T-helper 2 cell treated with Interferon-gamma antibody and Interleukin-4, amounts not matched to agents 5 μg/mL and 100 μg/mL, for 36 hours (primary cell): ENCODE measurements at regions not wholly inside any gene's neighbourhood (a gene's known extent, or its start where the extent isn't known, plus 50 kb on each side); places are given as distances from the start of the nearest gene placed in this dataset.

Experiments used
- DNase-seq: peaks from one replicate; pipeline ENCODE4 v3.0.0; 2021; ENCODE audit warnings: low spot score
- H3K27ac Mint-ChIP-seq: one replicate; pipeline ENCODE4 v1.8.0; 2021; ENCODE audit warnings: mild to moderate bottlenecking, mixed read lengths
- H3K27me3 Mint-ChIP-seq: one replicate; pipeline ENCODE4 v1.8.0; 2021; ENCODE audit warnings: low read depth, mixed read lengths
- H3K36me3 Mint-ChIP-seq: one replicate; pipeline ENCODE4 v1.8.0; 2021; ENCODE audit warnings: low read depth, mixed read lengths
- H3K4me1 Mint-ChIP-seq: one replicate; pipeline ENCODE4 v1.8.0; 2021; ENCODE audit warnings: low read depth, mixed read lengths
- H3K4me3 Mint-ChIP-seq: one replicate; pipeline ENCODE4 v1.8.0; 2022; ENCODE audit warnings: mild to moderate bottlenecking, moderate library complexity, mixed read lengths
- H3K9me3 Mint-ChIP-seq: one replicate; pipeline ENCODE4 v1.8.0; 2021; ENCODE audit warnings: mixed read lengths

GRCh38 chr19:32273483-32273882 is 71.9 kb upstream of the ZNF507 start:
- H3K27ac Mint-ChIP-seq, result no peak overlapping the region
- H3K9me3 Mint-ChIP-seq, result peaks cover 3% of the 10 kb centered on the region
- H3K27me3 Mint-ChIP-seq, result no peaks in the 10 kb centered on the region
- H3K4me1 Mint-ChIP-seq, result no peaks in the 10 kb centered on the region
- no peak overlapping the region for H3K4me3 Mint-ChIP-seq
- no peak for DNase-seq
- no peaks in the 10 kb centered on the region for H3K36me3 Mint-ChIP-seq

GRCh38 chr19:32287086-32287485 is 58.3 kb upstream of the ZNF507 start:
- no peak overlapping the region for H3K27ac Mint-ChIP-seq
- no peaks in the 10 kb centered on the region for H3K36me3 Mint-ChIP-seq
- DNase-seq, result no peak
- H3K9me3 Mint-ChIP-seq, result no peaks in the 10 kb centered on the region
- H3K4me1 Mint-ChIP-seq, result no peaks in the 10 kb centered on the region
- H3K4me3 Mint-ChIP-seq, result no peak overlapping the region
- peaks cover 2% of the 10 kb centered on the region for H3K27me3 Mint-ChIP-seq

- peaks cover 2% of the 10 kb centered on the region for H3K27me3 Mint-ChIP-seq
- H3K27ac Mint-ChIP-seq, result no peak overlapping the region
- no peaks in the 10 kb centered on the region for H3K9me3 Mint-ChIP-seq
- H3K36me3 Mint-ChIP-seq, result no peaks in the 10 kb centered on the region
- no peak overlapping the region for H3K4me3 Mint-ChIP-seq
- DNase-seq, result no peak
- no peaks in the 10 kb centered on the region for H3K4me1 Mint-ChIP-seq
Observed at GRCh38 chr19:32287811-32288227, 57.6 kb upstream of the ZNF507 start.

- DNase-seq, result no peak
- no peaks in the 10 kb centered on the region for H3K36me3 Mint-ChIP-seq
- no peaks in the 10 kb centered on the region for H3K9me3 Mint-ChIP-seq
- H3K4me3 Mint-ChIP-seq, result no peak overlapping the region
- H3K27me3 Mint-ChIP-seq, result peaks cover 2% of the 10 kb centered on the region
- no peaks in the 10 kb centered on the region for H3K4me1 Mint-ChIP-seq
- H3K27ac Mint-ChIP-seq, result no peak overlapping the region
Observed at GRCh38 chr19:32289566-32290210, 55.7 kb upstream of the ZNF507 start.

- DNase-seq, result no peak
- Mint-ChIP-seq H3K4me3 (no peak overlapping the region), H3K36me3 (no peaks in the 10 kb centered on the region), H3K9me3 (no peaks in the 10 kb centered on the region), H3K27me3 (peaks cover 2% of the 10 kb centered on the region), H3K27ac (no peak overlapping the region), H3K4me1 (no peaks in the 10 kb centered on the region)
Observed at GRCh38 chr19:32291876-32292275, 53.5 kb upstream of the ZNF507 start.

GRCh38 chr19:32294871-32295438 is 50.5 kb upstream of the ZNF507 start:
- H3K4me1 Mint-ChIP-seq, result no peaks in the 10 kb centered on the region
- no peak overlapping the region for H3K4me3 Mint-ChIP-seq

More at GRCh38 chr19:32294871-32295438, 50.5 kb upstream of the ZNF507 start:
- Mint-ChIP-seq H3K9me3 (no peaks in the 10 kb centered on the region), H3K36me3 (no peaks in the 10 kb centered on the region), H3K27ac (no peak overlapping the region), H3K27me3 (peaks cover 2% of the 10 kb centered on the region)
- no peak for DNase-seq
